ENCODE measurements at regions not wholly inside any gene's neighbourhood (a gene's known extent, or its start where the extent isn't known, plus 50 kb on each side); places are given as distances from the start of the nearest gene placed in this dataset.
"Not testable (repeated sequence)": the region's sequence is repeated elsewhere in the genome, so short reads cannot be mapped to it uniquely, and the experiment has no call there.

- ATAC-seq (no peak), DNase-seq (ENCODE audit: low spot score) (no peak)
- peaks cover 0 to 5% of the 10 kb centered on the region in 2 donors for H3K4me1 Mint-ChIP-seq (ENCODE audit: low read depth in 2 of 2)
- no peak overlapping the region for H3K4me3 Mint-ChIP-seq
- no peaks in the 10 kb centered on the region for H3K9me3 Mint-ChIP-seq
- H3K27ac Mint-ChIP-seq, result no peak overlapping the region
- no peaks in the 10 kb centered on the region for H3K27me3 Mint-ChIP-seq
- H3K36me3 Mint-ChIP-seq, result no peaks in the 10 kb centered on the region
Observed at GRCh38 chr11:22920939-22921565, 60.8 kb upstream of the CCDC179 start.

GRCh38 chr11:22922672-22923071, 62.4 kb upstream of the CCDC179 start:
- Mint-ChIP-seq H3K27me3 (no peaks in the 10 kb centered on the region), H3K4me3 (no peak overlapping the region), H3K27ac (no peak overlapping the region)

GRCh38 chr11:22923561-22923960, 63.3 kb upstream of the CCDC179 start:
- no peak for DNase-seq (ENCODE audit: low spot score)
- no peak for ATAC-seq
- Mint-ChIP-seq H3K27ac (no peak overlapping the region), H3K4me1 (ENCODE audit: low read depth in 2 of 2) (peaks cover 0 to 5% of the 10 kb centered on the region in 2 donors), H3K9me3 (no peaks in the 10 kb centered on the region), H3K27me3 (no peaks in the 10 kb centered on the region), H3K4me3 (no peak overlapping the region), H3K36me3 (no peaks in the 10 kb centered on the region)

More at GRCh38 chr11:22922672-22923071, 62.4 kb upstream of the CCDC179 start:
- no peaks in the 10 kb centered on the region for H3K36me3 Mint-ChIP-seq
- no peak for ATAC-seq
- H3K9me3 Mint-ChIP-seq, result no peaks in the 10 kb centered on the region
- H3K4me1 Mint-ChIP-seq (ENCODE audit: low read depth in 2 of 2), result peaks cover 0 to 5% of the 10 kb centered on the region in 2 donors
- DNase-seq (ENCODE audit: low spot score), result no peak

- Mint-ChIP-seq H3K4me1 (ENCODE audit: low read depth in 2 of 2) (no peaks in the 10 kb centered on the region), H3K27me3 (no peaks in the 10 kb centered on the region), H3K27ac (no peak overlapping the region), H3K36me3 (no peaks in the 10 kb centered on the region), H3K9me3 (no peaks in the 10 kb centered on the region), H3K4me3 (no peak overlapping the region)
- ATAC-seq (no peak), DNase-seq (ENCODE audit: low spot score) (no peak)
Observed at GRCh38 chr11:22926341-22926740, 66.1 kb upstream of the CCDC179 start.

GRCh38 chr11:22927793-22928192, 67.5 kb upstream of the CCDC179 start:
- no peaks in the 10 kb centered on the region for H3K36me3 Mint-ChIP-seq
- H3K9me3 Mint-ChIP-seq, result no peaks in the 10 kb centered on the region
- no peak overlapping the region for H3K27ac Mint-ChIP-seq
- H3K4me3 Mint-ChIP-seq, result no peak overlapping the region
- H3K4me1 Mint-ChIP-seq (ENCODE audit: low read depth in 2 of 2), result no peaks in the 10 kb centered on the region
- ATAC-seq (no peak), DNase-seq (ENCODE audit: low spot score) (no peak)
- H3K27me3 Mint-ChIP-seq, result no peaks in the 10 kb centered on the region

GRCh38 chr11:22928207-22928917, 68.1 kb upstream of the CCDC179 start:
- no peak for DNase-seq (ENCODE audit: low spot score)
- Mint-ChIP-seq H3K4me3 (no peak overlapping the region), H3K36me3 (no peaks in the 10 kb centered on the region), H3K4me1 (ENCODE audit: low read depth in 2 of 2) (no peaks in the 10 kb centered on the region), H3K27ac (no peak overlapping the region), H3K27me3 (no peaks in the 10 kb centered on the region), H3K9me3 (no peaks in the 10 kb centered on the region)
- ATAC-seq, result no peak

- Mint-ChIP-seq H3K9me3 (no peaks in the 10 kb centered on the region), H3K4me1 (ENCODE audit: low read depth in 2 of 2) (no peaks in the 10 kb centered on the region), H3K27me3 (no peaks in the 10 kb centered on the region), H3K36me3 (no peaks in the 10 kb centered on the region), H3K4me3 (no peak overlapping the region), H3K27ac (no peak overlapping the region)
- ATAC-seq (no peak), DNase-seq (ENCODE audit: low spot score) (no peak)
Observed at GRCh38 chr11:22930816-22931594, 70.7 kb upstream of the CCDC179 start.

- H3K4me3 Mint-ChIP-seq, result no peak overlapping the region
- H3K27me3 Mint-ChIP-seq, result no peaks in the 10 kb centered on the region
- DNase-seq (ENCODE audit: low spot score) (no peak), ATAC-seq (no peak)
- peaks cover 12% of the 10 kb centered on the region for H3K9me3 Mint-ChIP-seq
- no peak overlapping the region for H3K27ac Mint-ChIP-seq
- no peaks in the 10 kb centered on the region for H3K4me1 Mint-ChIP-seq (ENCODE audit: low read depth in 2 of 2)
- H3K36me3 Mint-ChIP-seq, result peaks cover 6% of the 10 kb centered on the region
Observed at GRCh38 chr11:22938691-22939090, 78.4 kb upstream of the CCDC179 start.

- H3K27ac Mint-ChIP-seq; H3K4me1 Mint-ChIP-seq (ENCODE audit: low read depth in 2 of 2); H3K4me3 Mint-ChIP-seq; DNase-seq (ENCODE audit: low spot score); H3K27me3 Mint-ChIP-seq; ATAC-seq; H3K36me3 Mint-ChIP-seq: not testable (repeated sequence)
- peaks cover 12% of the 10 kb centered on the region for H3K9me3 Mint-ChIP-seq
Observed at GRCh38 chr11:22941544-22941943, 81.3 kb upstream of the CCDC179 start.

GRCh38 chr11:22957786-22958185, 97.5 kb upstream of the CCDC179 start:
- H3K4me3 Mint-ChIP-seq, result no peak overlapping the region
- H3K27ac Mint-ChIP-seq, result no peak overlapping the region
- DNase-seq (ENCODE audit: low spot score) (no peak), ATAC-seq (no peak)
- H3K9me3 Mint-ChIP-seq, result no peaks in the 10 kb centered on the region
- no peaks in the 10 kb centered on the region for H3K4me1 Mint-ChIP-seq (ENCODE audit: low read depth in 2 of 2)
- no peaks in the 10 kb centered on the region for H3K27me3 Mint-ChIP-seq
- no peaks in the 10 kb centered on the region for H3K36me3 Mint-ChIP-seq

- ATAC-seq, result no peak
- H3K27ac Mint-ChIP-seq, result no peak overlapping the region
- peaks cover 0 to 3% of the 10 kb centered on the region in 2 donors for H3K4me1 Mint-ChIP-seq (ENCODE audit: low read depth in 2 of 2)
- DNase-seq (ENCODE audit: low spot score), result no peak
- H3K36me3 Mint-ChIP-seq, result peaks cover 4% of the 10 kb centered on the region
- no peak overlapping the region for H3K4me3 Mint-ChIP-seq
- no peaks in the 10 kb centered on the region for H3K27me3 Mint-ChIP-seq
- H3K9me3 Mint-ChIP-seq, result peaks cover 25% of the 10 kb centered on the region
Observed at GRCh38 chr11:22974251-22974650, 114.0 kb upstream of the CCDC179 start.

GRCh38 chr11:22976146-22976545, 115.9 kb upstream of the CCDC179 start:
- Mint-ChIP-seq H3K36me3 (peaks cover 4% of the 10 kb centered on the region), H3K9me3 (peaks cover 24% of the 10 kb centered on the region), H3K4me1 (ENCODE audit: low read depth in 2 of 2) (peaks cover 0 to 3% of the 10 kb centered on the region in 2 donors), H3K27me3 (no peaks in the 10 kb centered on the region), H3K4me3 (no peak overlapping the region), H3K27ac (no peak overlapping the region)
- DNase-seq (ENCODE audit: low spot score) (peak; percentile 63), ATAC-seq (peak in 1 of 2 donors; percentile 53)

- peaks cover 10% of the 10 kb centered on the region for H3K9me3 Mint-ChIP-seq
- no peaks in the 10 kb centered on the region for H3K4me1 Mint-ChIP-seq (ENCODE audit: low read depth in 2 of 2)
- no peak overlapping the region for H3K27ac Mint-ChIP-seq
- H3K36me3 Mint-ChIP-seq, result no peaks in the 10 kb centered on the region
- DNase-seq (ENCODE audit: low spot score), result no peak
- no peak for ATAC-seq
- H3K27me3 Mint-ChIP-seq, result no peaks in the 10 kb centered on the region
- H3K4me3 Mint-ChIP-seq, result no peak overlapping the region
Observed at GRCh38 chr11:22982903-22983302, 122.6 kb upstream of the CCDC179 start.

GRCh38 chr11:22984045-22984444, 123.8 kb upstream of the CCDC179 start:
- no peaks in the 10 kb centered on the region for H3K4me1 Mint-ChIP-seq (ENCODE audit: low read depth in 2 of 2)
- DNase-seq (ENCODE audit: low spot score), result no peak
- ATAC-seq, result no peak
- H3K27me3 Mint-ChIP-seq, result no peaks in the 10 kb centered on the region
- peaks cover 16% of the 10 kb centered on the region for H3K9me3 Mint-ChIP-seq
- H3K4me3 Mint-ChIP-seq, result no peak overlapping the region
- peaks cover 7% of the 10 kb centered on the region for H3K36me3 Mint-ChIP-seq
- H3K27ac Mint-ChIP-seq, result no peak overlapping the region
